ENCODE measurements at regions not wholly inside any gene's neighbourhood (a gene's known extent, or its start where the extent isn't known, plus 50 kb on each side); places are given as distances from the start of the nearest gene placed in this dataset.

- TF ChIP-seq ZNF274 (IDR thresholded peaks at IDR 0.05; ENCODE audit: low read depth, low read length) (no peak), YY1 (IDR thresholded peaks at IDR 0.05; ENCODE audit: insufficient read depth, insufficient read length) (no peak), SUZ12 (IDR thresholded peaks at IDR 0.05; ENCODE audit: extremely low read depth, insufficient read depth, insufficient read length) (no peak)
These were observed 53.3 kb upstream of the PTPN5 start for GRCh38 chr11:18844753-18845367.

Data from NT2/D1 (cell line).